A673 (cell line): ENCODE measurements at regions not wholly inside any gene's neighbourhood (a gene's known extent, or its start where the extent isn't known, plus 50 kb on each side); places are given as distances from the start of the nearest gene placed in this dataset.
A peak's percentile ranks its signal among the peaks of the same experiment; 100 is the strongest.

Experiments
- BruUV-seq: library from RNA; stranded (reverse); fragments of 400-500 nt; replicated peaks from 2 replicates; lab custom pipeline; 2021; lab: Mats Ljungman, UMichigan
- CTCF ChIA-PET: fragments of 300-600 bp; sonication (Branson Sonifier 250); formaldehyde crosslinking; loops from one replicate; lab custom pipeline; 2022; ENCODE audit warnings: antibody characterized with exemption; lab: Charles Lee
- POLR2A ChIA-PET: fragments of 300-600 bp; sonication (Branson Sonifier 250); formaldehyde crosslinking; loops from one replicate; lab custom pipeline; 2022; ENCODE audit warnings: antibody characterized with exemption; ENCODE audit not compliant: low non-redundant PET; lab: Charles Lee
- DNase-seq: peaks from one replicate; pipeline ENCODE4 v3.0.0-alpha.2; 2015; ENCODE audit warnings: low spot score
- H3K27ac ChIP-seq: fragments of 200-600 bp; sonication (generic); 2 replicates; pipeline ENCODE4 v1.5.1; 2016; ENCODE audit warnings: mixed run types, low read depth, mild to moderate bottlenecking, mixed read lengths, antibody characterized with exemption, low read length; ENCODE audit not compliant: poor library complexity, severe bottlenecking
- H3K27me3 ChIP-seq: fragments of 200-600 bp; sonication (generic); replicated peaks from 2 replicates; pipeline ENCODE4 v1.6.1; 2017; ENCODE audit warnings: mixed run types, low read depth, mild to moderate bottlenecking, mixed read lengths, antibody characterized with exemption, low read length; ENCODE audit not compliant: insufficient read depth, poor library complexity
- H3K36me3 ChIP-seq: fragments of 200-600 bp; sonication (generic); 2 replicates; pipeline ENCODE4 v1.6.1; 2016; ENCODE audit warnings: mixed run types, mild to moderate bottlenecking, mixed read lengths, antibody characterized with exemption, low read length; ENCODE audit not compliant: insufficient read depth, poor library complexity, severe bottlenecking
- H3K4me1 ChIP-seq: fragments of 200-600 bp; sonication (generic); 2 replicates; pipeline ENCODE4 v1.6.1; 2017; ENCODE audit warnings: mixed run types, mild to moderate bottlenecking, mixed read lengths, antibody characterized with exemption, low read length; ENCODE audit not compliant: insufficient read depth, poor library complexity, severe bottlenecking
- H3K4me3 ChIP-seq: fragments of 200-600 bp; sonication (generic); 2 replicates; pipeline ENCODE4 v1.5.1; 2016; ENCODE audit warnings: low read depth, mixed run types, mild to moderate bottlenecking, mixed read lengths, low read length; ENCODE audit not compliant: poor library complexity, severe bottlenecking
- H3K9me3 ChIP-seq: fragments of 200-600 bp; sonication (generic); 2 replicates; pipeline ENCODE4 v1.6.1; 2016; ENCODE audit warnings: mixed run types, low read depth, mild to moderate bottlenecking, mixed read lengths, antibody characterized with exemption, low read length; ENCODE audit not compliant: poor library complexity, severe bottlenecking
- CTCF ChIP-seq: fragments of 300-800, 200-600 bp; sonication (generic); conservative IDR thresholded peaks from 2 replicates; pipeline ENCODE4 v1.5.1; 2017; ENCODE audit warnings: low read depth, mild to moderate bottlenecking, antibody characterized with exemption, low read length, moderate library complexity, mixed read lengths
- EZH2 ChIP-seq: fragments of 200-600 bp; sonication (generic); IDR thresholded peaks from 2 replicates; pipeline ENCODE4 v1.6.1; 2017; ENCODE audit warnings: borderline replicate concordance, low read depth, mild to moderate bottlenecking, mixed read lengths, antibody characterized with exemption, low read length; ENCODE audit not compliant: poor library complexity, severe bottlenecking
- intact Hi-C: fragments of 100-400 bp; cut with micrococcal nuclease; formaldehyde crosslinking; loops from one replicate; pipeline ENCODE4 v1.10.0; 2022; ENCODE audit not compliant: unreplicated experiment

GRCh38 chr2:122622934-122623333 is 867.5 kb downstream of the TSN start:
- no peaks in the 10 kb centered on the region for H3K27me3 ChIP-seq
- H3K9me3 ChIP-seq: peaks cover 10% of the 10 kb centered on the region
- no peaks in the 10 kb centered on the region for H3K36me3 ChIP-seq
- no peak overlapping the region for H3K27ac ChIP-seq
- CTCF ChIA-PET: no interaction called here
- intact Hi-C loops: no loop called here
- POLR2A ChIA-PET: no interaction called here
- H3K4me1 ChIP-seq: no peaks in the 10 kb centered on the region
- no peak for TF ChIP-seq CTCF
- TF ChIP-seq EZH2: no peak
- DNase-seq: no peak
- BruUV-seq: no TSS peak
- no peak overlapping the region for H3K4me3 ChIP-seq

- H3K4me3 ChIP-seq: no peak overlapping the region
- ChIA-PET CTCF (no interaction called here), POLR2A (no interaction called here)
- no peak overlapping the region for H3K27ac ChIP-seq
- H3K36me3 ChIP-seq: no peaks in the 10 kb centered on the region
- no peaks in the 10 kb centered on the region for H3K27me3 ChIP-seq
- BruUV-seq: no TSS peak
- intact Hi-C loops: no loop called here
- H3K4me1 ChIP-seq: no peaks in the 10 kb centered on the region
- TF ChIP-seq CTCF: no peak
- TF ChIP-seq EZH2: no peak
- no peak for DNase-seq
- H3K9me3 ChIP-seq: no peaks in the 10 kb centered on the region
Measured at GRCh38 chr2:122627388-122627787, 871.9 kb downstream of the TSN start.

GRCh38 chr2:122634256-122634655 is 878.8 kb downstream of the TSN start:
- Histone ChIP-seq H3K9me3 (no peaks in the 10 kb centered on the region), H3K36me3 (no peaks in the 10 kb centered on the region), H3K27ac (no peak overlapping the region), H3K4me1 (peaks cover 14% of the 10 kb centered on the region), H3K27me3 (no peaks in the 10 kb centered on the region), H3K4me3 (no peak overlapping the region)
- POLR2A ChIA-PET: no interaction called here
- CTCF ChIA-PET: no interaction called here
- intact Hi-C loops: no loop called here
- peak; percentile 81 for DNase-seq
- no peak for TF ChIP-seq EZH2
- TF ChIP-seq CTCF: no peak
- no TSS peak for BruUV-seq
